Pulmonary artery endothelial cell (primary cell): ENCODE measurements at regions not wholly inside any gene's neighbourhood (a gene's known extent, or its start where the extent isn't known, plus 50 kb on each side); places are given as distances from the start of the nearest gene placed in this dataset.
"Not testable (repeated sequence)": the region's sequence is repeated elsewhere in the genome, so short reads cannot be mapped to it uniquely, and the experiment has no call there.

Source experiments
- DNase-seq: peaks from one replicate; pipeline ENCODE4 v3.0.0-alpha.2; 2011; ENCODE audit warnings: low read depth, low spot score

DNA sequence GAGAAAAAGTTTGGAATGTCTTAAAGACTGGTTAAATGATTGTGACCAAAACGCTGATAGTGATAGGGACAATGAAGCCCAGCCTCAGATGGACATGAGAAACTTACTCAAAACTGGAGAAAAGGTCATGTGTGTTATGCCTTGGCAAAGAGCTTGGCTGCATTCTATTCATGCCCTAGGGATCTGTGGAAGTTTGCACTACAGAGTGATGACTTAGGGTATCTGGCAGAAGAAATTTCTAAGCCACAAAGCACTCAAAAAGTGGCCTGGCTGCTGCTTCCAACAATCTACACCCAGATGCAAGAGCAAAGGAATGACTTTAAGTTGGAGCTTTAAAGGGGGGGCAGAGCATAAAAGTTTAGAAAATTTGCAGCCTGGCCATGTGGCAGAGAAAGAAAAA, 521.3 kb downstream of the UQCRFS1 start:
- no peak for DNase-seq

DNA sequence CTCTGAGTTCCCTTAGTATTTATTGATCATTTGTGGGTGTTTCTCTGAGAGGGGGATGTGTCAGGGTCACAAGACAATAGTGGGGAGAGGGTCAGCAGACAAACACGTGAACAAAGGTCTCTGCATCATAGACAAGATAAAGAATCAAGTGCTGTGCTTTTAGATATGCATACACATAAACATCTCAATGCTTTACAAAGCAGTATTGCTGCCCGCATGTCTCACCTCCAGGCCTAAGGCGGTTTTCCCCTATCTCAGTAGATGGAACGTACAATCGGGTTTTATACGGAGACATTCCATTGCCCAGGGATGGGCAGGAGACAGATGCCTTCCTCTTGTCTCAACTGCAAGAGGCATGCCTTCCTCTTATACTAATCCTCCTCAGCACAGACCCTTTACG, 523.5 kb downstream of the UQCRFS1 start:
- DNase-seq, result not testable (repeated sequence)

GRCh38 chr19:28687296-28687695, 525.7 kb downstream of the UQCRFS1 start:
- DNase-seq, result no peak

DNA sequence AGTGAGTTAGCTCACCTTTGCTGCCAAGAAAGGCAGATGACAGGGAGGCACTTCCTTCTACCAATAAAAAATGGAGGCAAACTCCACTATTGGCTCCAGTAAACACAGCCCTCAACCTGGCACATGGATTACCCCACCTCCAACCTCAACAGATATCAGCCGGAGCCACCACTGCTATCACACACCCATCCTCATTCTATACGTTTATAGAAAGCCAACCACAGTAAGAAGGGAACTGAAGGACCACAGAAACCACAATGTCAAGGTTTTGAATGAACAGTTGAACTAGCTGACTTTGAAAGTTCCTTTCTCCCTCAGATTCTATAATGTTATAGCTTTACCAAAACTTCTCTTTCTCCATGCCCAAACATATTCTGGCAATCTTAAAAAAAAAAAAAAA, 526.2 kb downstream of the UQCRFS1 start:
- DNase-seq, result no peak

GRCh38 chr19:28685802-28686201, 527.1 kb downstream of the UQCRFS1 start:
- DNase-seq, result no peak

GRCh38 chr19:28685077-28685476, 527.9 kb downstream of the UQCRFS1 start:
- DNase-seq, result not testable (repeated sequence)

DNA sequence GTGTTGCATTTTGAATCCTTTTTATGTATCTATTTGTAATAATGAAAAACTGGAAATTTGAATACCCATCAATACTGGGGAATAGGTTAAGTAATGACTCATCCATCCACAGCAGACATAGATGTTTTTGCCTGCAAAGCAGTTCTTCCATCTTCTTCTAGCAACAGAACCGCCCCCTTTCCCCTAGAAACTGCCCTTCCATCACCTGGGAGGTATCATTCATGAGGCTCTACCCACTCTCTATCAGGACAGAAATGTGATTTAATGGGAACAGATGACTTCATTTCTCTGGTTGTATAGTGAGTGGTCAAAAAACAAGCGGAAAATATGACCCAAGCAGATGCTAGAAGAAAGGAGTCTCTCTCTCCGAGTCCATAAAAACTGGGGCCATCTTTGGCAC, 532.8 kb downstream of the UQCRFS1 start:
- no peak for DNase-seq

DNA sequence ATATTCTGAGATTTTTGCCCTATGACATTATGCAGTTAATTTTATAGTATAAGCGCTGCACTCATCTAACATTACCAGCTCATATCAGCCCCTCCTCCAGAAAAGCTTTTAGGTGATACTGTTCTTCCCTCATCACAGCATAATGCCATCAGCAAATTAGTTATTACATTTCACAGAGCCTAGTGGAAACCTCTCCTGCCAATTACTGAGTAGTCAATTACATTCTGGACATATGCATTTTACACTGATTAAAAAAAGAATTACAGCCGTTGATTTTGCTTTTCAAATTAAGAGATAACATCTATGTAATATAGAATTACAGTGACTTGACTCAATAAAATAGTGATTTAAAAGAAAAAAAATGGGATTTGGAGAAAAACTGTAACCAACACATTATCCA, 542.1 kb downstream of the UQCRFS1 start:
- DNase-seq, result no peak

- DNase-seq, result no peak
These were observed 543.1 kb downstream of the UQCRFS1 start for GRCh38 chr19:28669804-28670203.

DNA sequence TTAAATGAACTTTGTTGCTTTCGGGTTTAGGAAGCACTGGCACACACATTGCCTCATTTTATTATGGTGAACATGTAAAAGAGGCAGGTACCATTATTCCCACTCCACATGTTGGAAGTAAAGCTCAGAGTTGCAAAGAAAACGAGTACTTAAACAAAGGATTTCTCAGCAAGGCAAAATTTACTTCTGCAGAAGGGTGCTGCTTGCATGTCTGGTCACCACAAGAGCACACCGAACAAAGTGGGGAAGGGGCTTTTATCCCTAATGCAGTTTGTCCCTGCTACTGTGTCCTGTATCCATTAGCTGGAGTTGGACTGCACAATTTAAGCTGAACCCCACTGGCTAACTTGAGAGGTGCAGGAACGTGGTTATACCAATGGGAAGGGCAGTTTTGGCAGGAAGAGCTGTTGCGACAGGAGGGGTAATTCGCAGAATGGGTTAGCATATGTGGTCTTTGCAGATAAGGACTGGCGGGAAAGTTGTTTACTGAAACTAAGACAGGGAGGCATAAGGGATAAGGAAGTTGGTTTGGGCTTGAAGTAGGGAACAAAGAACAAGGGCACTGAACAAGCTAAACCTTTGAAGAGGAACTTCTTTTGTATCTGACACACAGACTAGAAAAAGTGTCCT, 545.5 kb downstream of the UQCRFS1 start:
- DNase-seq, result no peak

DNA sequence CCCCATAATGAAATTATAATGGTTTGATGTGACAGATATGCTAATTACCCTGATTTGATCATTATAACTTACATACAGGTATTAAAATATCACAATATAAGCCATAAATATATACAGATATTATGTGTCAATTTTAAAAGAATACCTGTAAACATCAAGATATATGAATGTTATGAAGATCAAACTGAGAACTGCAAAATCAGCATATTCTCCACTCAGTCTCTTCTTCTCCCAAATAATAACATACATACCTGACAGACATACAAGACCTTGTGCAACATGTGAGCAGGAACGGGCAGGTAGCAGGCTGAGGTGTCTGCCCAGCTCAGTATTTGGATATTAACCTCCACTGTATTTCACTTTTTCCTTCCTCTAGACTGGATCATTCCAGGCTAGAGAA, 547.2 kb downstream of the UQCRFS1 start:
- DNase-seq, result no peak

DNA sequence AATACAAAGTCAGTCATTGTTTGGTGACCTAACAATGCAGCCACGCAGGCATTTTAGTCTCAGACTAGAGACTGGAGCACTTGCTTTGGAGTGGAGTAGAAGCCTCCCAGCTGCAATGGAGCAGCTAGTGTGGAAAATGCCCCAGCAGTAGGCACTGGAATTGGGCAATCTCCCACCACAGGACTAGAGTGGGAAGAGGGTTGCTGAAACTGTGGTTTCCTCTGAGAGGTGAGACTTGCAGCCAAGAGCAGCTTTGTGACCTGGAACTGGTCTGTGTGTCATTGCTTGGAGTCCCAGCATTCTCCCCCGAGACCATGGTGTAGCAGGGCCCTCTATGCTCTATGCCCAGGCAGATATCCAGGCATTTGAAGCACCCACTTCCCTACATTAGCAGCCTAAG, 556.3 kb downstream of the UQCRFS1 start:
- no peak for DNase-seq

- no peak for DNase-seq
These were observed 557.9 kb downstream of the UQCRFS1 start for GRCh38 chr19:28655054-28655453.

GRCh38 chr19:28652765-28653164, 560.2 kb downstream of the UQCRFS1 start:
- no peak for DNase-seq

GRCh38 chr19:28646629-28647028, 566.3 kb downstream of the UQCRFS1 start:
- DNase-seq, result no peak

GRCh38 chr19:28644169-28644775, 568.7 kb downstream of the UQCRFS1 start:
- DNase-seq, result no peak

DNA sequence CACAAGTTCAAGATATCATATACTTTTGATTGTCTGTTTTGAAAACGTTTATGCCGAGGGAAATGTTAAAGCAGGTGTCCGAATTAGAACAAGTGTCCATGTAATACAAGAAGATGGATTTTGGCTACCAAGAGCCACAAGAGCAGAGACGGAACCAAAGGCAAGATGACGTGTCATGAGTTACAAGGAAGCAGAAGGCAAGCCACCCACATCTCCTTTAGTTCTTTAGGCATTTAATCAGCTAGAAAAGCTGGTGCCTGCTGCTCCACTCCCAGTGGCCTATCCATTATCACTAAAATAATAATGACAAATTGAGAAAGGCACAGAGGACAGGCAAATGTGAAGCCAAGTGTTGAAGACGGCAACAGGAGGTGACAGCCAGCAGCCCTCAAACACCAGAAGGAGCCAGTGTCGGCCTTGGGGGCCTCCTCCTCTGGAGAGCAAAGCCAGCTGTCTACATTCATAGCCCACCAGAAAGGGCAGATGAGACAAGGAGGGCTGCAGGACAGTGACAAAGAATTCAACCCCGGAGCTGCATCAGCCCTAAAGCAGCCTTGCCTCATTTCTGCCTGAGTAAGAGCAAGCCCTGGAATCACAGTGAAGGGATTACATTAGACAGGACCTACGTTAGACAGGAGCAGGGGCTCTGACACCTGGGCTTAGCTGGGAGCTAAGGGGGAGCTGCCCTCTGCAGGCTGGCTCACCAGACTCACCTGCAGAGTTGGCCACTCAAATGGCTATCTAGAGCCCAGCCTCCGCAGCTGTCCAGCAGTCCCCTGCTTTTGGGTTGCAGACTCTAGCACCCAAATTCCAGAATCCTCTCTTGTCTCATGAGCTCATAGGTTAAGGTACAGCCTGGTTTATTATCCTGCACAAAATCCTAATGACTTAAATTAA, 569.9 kb downstream of the UQCRFS1 start:
- no peak for DNase-seq

GRCh38 chr19:28641395-28641794, 571.6 kb downstream of the UQCRFS1 start:
- no peak for DNase-seq

- no peak for DNase-seq
These were observed 572.4 kb downstream of the UQCRFS1 start for GRCh38 chr19:28640506-28640905.

DNA sequence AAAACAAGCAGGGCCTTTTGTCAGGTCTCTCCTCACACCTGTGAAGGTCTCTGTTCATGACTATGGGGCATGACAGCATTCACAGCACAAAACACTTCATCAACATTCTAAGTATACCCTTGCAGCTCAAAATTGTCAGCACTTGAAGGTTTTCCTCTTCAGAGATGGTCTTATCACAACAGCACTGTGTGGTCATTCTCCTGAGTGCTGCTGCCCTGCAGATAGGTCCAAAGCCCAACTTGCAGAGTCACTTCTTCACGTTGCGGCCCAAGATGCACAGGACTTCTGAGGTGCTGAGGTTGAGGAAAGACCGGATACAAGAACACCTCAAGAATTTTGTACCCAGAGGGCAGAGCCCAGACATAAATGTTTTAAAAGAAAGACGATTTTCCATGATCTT, 574.5 kb downstream of the UQCRFS1 start:
- DNase-seq, result no peak

- DNase-seq, result no peak
These were observed 576.2 kb downstream of the UQCRFS1 start for GRCh38 chr19:28636706-28637105.

DNA sequence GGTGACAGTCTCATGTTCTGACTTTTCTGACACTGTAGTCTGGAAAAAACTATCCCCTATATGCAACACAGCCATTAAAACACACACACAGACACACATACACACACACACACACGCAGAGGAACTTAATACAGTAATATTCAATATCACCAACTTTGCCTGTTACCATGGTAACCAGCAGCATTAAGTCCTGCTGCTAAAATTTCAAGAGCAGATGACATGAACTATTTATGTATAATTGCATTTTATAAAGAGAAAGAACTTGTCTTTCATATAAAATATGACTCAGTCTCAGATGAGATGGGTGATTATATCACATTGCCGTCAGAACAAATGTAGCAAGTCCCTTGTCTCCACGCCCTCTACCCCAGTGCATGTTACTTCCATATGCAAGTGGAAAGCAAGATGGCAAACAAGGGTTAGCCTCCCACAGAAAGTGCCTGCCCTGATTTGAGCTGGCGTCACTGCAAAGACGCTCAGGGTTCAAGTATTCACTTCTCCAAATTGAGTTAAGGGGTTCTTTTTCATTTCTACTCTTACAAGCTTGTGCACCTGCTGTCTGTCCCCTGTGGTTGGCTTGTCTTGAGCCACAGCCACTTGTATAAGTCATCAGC, 576.8 kb downstream of the UQCRFS1 start:
- DNase-seq, result no peak
